ENCODE measurements at regions not wholly inside any gene's neighbourhood (a gene's known extent, or its start where the extent isn't known, plus 50 kb on each side); places are given as distances from the start of the nearest gene placed in this dataset.

DNA sequence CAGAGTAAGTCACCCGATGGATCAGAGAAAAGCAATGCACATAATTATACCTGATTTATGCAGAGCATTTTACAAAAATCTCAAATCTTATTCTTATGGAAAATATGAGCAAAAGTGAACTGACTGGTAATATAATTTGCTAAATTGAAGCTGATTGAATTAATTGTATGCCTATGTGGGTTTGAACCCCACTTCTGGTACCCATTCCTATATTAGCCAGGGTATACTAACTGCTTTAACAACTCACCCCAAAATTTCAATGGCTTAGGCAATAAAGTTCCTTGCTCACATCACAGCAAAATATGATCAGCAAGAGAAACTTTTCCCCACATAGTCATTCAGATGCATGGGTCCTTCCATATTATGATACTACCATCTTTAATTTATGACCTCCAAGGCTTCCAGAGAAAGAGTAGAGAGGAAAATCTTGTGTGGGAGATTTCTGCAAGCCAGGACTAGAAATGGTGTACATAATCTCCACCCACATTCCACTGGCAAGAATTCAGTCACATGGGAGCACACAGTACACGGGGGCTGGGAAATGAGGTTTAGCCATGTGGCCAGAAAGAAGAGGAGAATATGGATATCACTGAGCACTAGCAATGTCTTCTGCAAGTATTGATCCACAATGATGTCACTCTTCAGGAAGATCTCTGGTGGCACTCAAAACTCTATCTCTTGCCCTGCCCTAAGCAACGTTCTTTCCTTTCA is 640.7 kb downstream of the BCOR start:
- TF ChIP-seq, protein P1, sequence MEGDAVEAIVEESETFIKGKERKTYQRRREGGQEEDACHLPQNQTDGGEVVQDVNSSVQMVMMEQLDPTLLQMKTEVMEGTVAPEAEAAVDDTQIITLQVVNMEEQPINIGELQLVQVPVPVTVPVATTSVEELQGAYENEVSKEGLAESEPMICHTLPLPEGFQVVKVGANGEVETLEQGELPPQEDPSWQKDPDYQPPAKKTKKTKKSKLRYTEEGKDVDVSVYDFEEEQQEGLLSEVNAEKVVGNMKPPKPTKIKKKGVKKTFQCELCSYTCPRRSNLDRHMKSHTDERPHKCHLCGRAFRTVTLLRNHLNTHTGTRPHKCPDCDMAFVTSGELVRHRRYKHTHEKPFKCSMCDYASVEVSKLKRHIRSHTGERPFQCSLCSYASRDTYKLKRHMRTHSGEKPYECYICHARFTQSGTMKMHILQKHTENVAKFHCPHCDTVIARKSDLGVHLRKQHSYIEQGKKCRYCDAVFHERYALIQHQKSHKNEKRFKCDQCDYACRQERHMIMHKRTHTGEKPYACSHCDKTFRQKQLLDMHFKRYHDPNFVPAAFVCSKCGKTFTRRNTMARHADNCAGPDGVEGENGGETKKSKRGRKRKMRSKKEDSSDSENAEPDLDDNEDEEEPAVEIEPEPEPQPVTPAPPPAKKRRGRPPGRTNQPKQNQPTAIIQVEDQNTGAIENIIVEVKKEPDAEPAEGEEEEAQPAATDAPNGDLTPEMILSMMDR (IDR thresholded peaks at IDR 0.05): no peak
- no peak for TF ChIP-seq POLR2A (IDR thresholded peaks at IDR 0.05)
